HG03064 (cell line): ENCODE measurements at regions not wholly inside any gene's neighbourhood (a gene's known extent, or its start where the extent isn't known, plus 50 kb on each side); places are given as distances from the start of the nearest gene placed in this dataset.

Experiments
- ATAC-seq: cut with Tn5 transposase; IDR thresholded peaks from one replicate; pipeline ENCODE4 v1.9.1; 2021; ENCODE audit warnings: low read depth; ENCODE audit not compliant: unreplicated experiment

DNA sequence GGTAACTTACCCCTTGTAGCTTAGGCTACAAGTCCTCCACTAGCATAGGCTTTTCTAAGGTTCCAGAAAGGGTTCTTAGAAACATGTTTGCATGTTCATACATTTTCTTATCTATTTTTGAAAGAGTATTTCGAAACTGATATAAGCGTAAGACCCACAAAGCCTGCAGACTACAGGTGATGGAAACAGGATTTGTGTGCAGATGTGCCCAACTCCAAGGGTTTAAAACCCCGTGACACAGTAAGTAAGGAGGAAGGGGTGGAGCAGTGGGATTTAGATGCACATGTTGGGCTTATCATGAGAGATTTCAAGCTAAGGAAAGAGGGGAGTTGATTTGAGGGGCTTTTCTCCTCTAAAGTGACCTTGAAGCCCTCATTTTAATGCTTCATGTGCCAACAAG lies 164.7 kb downstream of the LTN1 start:
- ATAC-seq = no peak

DNA sequence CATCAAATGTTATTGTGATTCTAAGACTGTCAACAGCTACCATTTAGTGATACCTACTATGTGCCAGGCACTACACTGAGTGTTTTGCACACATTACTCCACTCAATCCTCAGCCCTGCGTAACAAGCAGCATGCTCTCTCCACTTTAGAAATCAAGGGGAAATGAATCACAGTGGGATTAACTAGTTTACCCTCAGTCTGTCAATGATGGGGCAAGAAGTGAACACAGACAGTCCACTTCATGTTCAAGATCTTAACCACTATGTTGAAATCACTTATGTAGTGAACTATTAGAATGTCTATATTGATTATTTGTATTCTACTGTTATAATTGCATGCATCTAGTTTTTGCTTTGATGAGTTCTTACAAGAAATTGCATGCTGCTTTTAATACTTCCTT lies 165.3 kb downstream of the LTN1 start:
- ATAC-seq = no peak

- no peak for ATAC-seq
Measured at GRCh38 chr21:28826569-28826968, 166.1 kb downstream of the LTN1 start.

- no peak for ATAC-seq
Measured at GRCh38 chr21:28826021-28826420, 166.7 kb downstream of the LTN1 start.

DNA sequence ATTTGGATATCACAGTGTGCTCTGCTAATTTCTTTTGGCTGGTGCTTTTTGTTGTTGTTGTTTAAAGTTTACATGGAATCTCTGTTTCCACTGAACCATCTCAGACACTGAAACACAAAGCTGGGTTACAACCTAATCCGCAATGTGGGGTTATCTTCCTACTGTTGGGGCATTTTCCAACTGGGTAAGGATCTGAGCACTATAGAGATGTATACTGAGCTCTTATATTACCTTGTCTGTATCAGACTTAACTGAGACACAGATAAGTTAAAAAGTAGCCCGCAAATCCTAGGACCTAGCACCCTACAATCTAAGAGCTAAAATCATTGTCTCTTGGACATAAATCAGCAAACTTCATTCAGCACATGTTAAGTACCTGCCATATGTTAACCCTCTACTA lies 169.2 kb downstream of the LTN1 start:
- ATAC-seq = no peak

GRCh38 chr21:28822486-28823335 lies 170.0 kb downstream of the LTN1 start:
- no peak for ATAC-seq

GRCh38 chr21:28822123-28822399 lies 170.6 kb downstream of the LTN1 start:
- ATAC-seq = no peak

GRCh38 chr21:28821276-28822122 lies 171.2 kb downstream of the LTN1 start:
- ATAC-seq = no peak

GRCh38 chr21:28818663-28819278 lies 173.9 kb downstream of the LTN1 start:
- ATAC-seq = no peak

DNA sequence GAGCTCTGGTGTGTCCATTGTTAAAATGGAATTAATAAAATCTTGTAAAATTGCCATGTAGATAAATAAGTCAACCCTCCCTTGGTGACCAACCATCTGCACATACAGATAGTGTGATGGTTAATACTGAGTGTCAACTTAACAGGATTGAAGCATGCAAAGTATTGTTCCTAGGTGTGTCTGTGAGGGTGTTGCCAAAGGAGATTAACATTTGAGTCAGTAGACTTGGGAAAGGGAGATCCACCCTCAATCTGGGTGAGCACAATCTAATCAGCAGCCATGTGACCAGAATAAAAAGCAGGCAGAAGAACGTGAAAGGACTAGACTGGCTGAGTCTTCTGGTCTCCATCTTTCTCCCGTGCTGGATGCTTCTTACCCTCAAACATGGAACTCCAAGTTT lies 174.8 kb downstream of the LTN1 start:
- ATAC-seq = no peak

- no peak for ATAC-seq
Measured at GRCh38 chr21:28811860-28812259, 180.8 kb downstream of the LTN1 start.

DNA sequence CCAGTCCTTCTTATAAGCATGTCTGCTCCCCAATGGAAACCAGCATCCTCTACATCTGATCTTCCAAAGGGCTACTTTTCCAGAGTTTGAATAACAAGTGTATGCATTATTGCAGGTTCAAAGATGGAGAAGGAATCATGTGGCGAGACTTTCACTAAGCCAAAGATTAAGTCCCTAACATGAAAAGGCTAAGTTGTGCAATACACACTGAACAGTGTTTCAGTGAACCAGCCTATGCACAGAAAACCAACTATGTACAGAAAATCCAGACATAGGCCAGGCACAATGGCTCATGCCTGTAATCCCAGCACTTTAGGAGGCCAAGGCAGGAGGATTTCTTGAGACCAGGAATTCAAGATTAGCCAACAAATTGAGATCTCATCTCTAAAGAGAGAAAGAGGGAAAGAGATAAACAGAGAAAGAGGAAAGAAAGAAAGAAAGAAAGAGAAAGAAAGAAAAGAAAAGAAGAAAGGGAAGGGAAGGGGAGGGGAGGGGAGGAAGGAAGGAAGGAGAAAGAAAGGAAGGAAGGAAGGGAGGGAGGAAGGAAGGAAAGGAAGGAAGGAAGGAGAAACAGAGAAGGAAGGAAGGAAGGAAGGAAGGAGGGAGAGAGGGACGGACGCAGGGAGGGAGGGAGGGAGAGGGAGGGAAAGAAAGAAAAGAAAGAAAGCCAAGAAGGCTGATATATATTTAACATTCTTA lies 181.7 kb downstream of the LTN1 start:
- no peak for ATAC-seq

GRCh38 chr21:28805885-28806284 lies 186.8 kb downstream of the LTN1 start:
- ATAC-seq = no peak

- no peak for ATAC-seq
Measured at GRCh38 chr21:28804089-28804670, 188.5 kb downstream of the LTN1 start.

GRCh38 chr21:28801906-28802305 lies 190.8 kb downstream of the LTN1 start:
- ATAC-seq = no peak

DNA sequence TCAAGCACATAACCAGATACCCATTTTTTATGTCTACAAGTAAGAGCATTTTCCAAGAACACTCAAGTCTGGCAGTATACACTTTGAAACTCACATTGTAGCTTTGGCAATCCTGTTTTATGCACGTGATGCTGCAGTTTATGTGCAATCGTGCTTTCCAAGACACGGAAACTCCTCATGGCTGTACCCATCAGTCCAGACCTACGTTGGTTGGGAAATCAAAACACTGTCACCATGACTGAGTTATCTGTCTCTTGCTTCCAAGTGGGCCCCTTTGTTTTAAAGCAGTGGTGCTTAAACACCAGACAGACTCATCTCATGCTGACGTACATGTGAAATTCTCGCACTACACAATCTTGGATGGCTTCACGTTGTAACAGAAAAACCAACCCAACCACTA lies 192.8 kb downstream of the LTN1 start:
- ATAC-seq = no peak

DNA sequence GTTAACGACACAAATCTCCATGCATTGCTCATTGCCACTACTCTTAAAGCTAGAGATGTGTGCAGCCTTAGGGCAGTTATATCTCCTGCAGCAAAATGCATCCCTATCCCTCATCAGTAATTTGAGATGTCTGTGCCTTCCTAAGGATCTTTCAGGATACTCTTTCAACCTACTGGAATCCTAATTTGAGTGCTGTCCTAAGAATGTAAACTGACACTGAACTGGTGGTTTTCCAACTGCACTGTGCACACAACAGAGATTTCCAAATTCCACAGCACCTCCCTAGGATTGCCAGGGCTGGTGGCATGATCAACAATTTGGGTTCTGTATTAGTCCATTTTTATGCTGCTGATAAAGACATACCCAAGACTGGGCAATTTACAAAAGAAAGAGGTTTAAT lies 193.9 kb downstream of the LTN1 start:
- ATAC-seq = no peak

- ATAC-seq = no peak
Measured at GRCh38 chr21:28795251-28795650, 197.4 kb downstream of the LTN1 start.

DNA sequence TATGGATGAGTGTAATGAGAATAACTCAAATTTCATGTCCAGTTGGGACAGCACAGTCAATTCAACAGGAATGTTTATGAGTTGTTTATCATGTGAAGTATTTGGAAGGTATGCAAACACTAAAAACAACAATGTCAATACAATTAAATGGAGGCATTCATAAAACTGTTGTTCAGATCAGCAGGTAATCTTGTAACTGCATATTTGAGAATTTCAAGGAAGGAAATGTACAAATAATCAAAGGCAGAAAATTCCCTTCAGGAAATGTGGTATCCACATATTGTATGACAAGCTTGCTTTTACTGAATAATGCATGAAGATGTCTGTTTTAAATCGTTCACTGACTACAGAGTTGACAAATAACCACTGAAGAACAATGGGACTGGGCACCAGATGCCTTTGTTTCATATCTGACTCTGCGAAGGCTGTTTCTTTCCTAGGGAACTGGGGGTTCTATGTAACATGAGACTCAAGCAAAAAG lies 198.3 kb downstream of the LTN1 start:
- no peak for ATAC-seq

DNA sequence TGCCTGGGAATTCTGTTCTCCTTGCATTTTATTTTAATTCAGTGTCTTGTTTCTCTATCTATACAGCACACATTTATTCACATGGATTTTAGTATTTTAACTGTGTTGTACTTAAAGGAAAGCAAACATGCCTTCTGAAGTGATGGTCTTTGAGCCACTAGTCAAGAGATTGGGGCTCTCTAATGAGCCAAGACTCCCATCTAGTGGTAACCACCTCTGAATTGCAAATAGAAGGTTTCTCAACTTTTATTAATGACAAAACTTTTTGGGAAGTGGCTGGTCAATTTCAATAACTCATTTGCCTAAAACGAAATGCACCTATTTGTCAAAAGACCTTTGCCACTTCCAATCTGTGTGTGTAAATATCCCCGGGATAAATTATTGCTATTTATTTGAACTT lies 199.6 kb downstream of the LTN1 start:
- ATAC-seq = no peak
